ENCODE measurements at regions not wholly inside any gene's neighbourhood (a gene's known extent, or its start where the extent isn't known, plus 50 kb on each side); places are given as distances from the start of the nearest gene placed in this dataset.

DNA sequence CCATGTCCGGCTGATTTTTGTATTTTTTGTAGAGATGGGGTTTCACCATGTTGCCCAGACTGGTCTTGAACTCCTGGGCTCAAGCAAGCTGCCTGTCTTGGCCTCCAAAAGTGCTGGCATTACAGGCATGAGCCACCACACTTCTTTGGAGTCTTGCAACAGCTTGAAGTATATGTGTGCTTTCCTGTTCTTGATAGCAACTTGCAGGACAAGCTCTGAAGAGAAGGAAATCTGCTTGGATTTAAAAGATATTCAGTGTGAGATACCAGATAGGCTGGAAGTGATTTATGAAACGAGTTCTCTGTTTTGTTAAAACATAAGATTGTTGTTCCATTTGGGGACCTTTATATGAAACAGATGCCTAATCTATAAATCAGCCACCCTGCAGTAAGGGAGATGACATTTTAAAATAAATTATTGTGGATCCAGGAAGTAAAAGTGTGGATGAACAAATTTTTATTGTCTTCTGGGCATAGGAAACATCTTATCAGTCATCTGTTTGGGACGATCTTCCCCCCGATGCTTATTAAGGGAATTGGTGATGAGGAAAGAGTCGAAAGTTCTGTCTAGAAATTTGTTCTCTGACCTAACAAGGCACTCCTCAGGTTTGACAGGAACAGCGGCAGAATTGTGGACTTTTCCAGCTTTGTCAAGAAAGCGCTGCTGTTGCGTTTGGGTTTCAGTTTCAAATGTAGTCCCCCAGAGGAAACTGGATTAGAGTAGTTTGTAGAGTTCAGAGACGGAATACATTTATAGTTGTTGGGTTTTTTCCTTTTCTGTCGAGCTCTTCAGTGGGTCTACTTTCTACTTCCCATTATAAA is 53.7 kb upstream of the MAGI1 start:
- TF ChIP-seq, protein P1, sequence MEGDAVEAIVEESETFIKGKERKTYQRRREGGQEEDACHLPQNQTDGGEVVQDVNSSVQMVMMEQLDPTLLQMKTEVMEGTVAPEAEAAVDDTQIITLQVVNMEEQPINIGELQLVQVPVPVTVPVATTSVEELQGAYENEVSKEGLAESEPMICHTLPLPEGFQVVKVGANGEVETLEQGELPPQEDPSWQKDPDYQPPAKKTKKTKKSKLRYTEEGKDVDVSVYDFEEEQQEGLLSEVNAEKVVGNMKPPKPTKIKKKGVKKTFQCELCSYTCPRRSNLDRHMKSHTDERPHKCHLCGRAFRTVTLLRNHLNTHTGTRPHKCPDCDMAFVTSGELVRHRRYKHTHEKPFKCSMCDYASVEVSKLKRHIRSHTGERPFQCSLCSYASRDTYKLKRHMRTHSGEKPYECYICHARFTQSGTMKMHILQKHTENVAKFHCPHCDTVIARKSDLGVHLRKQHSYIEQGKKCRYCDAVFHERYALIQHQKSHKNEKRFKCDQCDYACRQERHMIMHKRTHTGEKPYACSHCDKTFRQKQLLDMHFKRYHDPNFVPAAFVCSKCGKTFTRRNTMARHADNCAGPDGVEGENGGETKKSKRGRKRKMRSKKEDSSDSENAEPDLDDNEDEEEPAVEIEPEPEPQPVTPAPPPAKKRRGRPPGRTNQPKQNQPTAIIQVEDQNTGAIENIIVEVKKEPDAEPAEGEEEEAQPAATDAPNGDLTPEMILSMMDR (IDR thresholded peaks at IDR 0.05; ENCODE audit: extremely low read depth, missing control alignments), result no peak
- DNase-seq (ENCODE audit: low spot score), result no peak

Data from GM20000 (cell line).